Osteoblast (primary cell): ENCODE measurements at regions not wholly inside any gene's neighbourhood (a gene's known extent, or its start where the extent isn't known, plus 50 kb on each side); places are given as distances from the start of the nearest gene placed in this dataset.

Source experiments
- DNase-seq: peaks from one replicate; pipeline ENCODE4 v3.0.0; 2011; ENCODE audit warnings: low spot score, mixed read lengths; ENCODE audit not compliant: insufficient read length; ENCODE audit errors: missing footprints
- H2AFZ ChIP-seq: 2 replicates; pipeline ENCODE4 v1.6.0; 2011; ENCODE audit warnings: mild to moderate bottlenecking, low read length
- H3K27ac ChIP-seq: 2 replicates; pipeline ENCODE4 v1.5.1; 2011; ENCODE audit warnings: mild to moderate bottlenecking, low read depth, low read length, moderate library complexity
- H3K27me3 ChIP-seq: 2 replicates; pipeline ENCODE4 v1.6.0; 2012; ENCODE audit warnings: mild to moderate bottlenecking, control low read depth, inconsistent platforms, low read length, moderate library complexity; ENCODE audit not compliant: insufficient read depth
- H3K36me3 ChIP-seq: 2 replicates; pipeline ENCODE4 v1.5.1; 2011; ENCODE audit warnings: mild to moderate bottlenecking, low read length, control low read depth, moderate library complexity; ENCODE audit not compliant: insufficient read depth
- H3K4me1 ChIP-seq: 2 replicates; pipeline ENCODE4 v1.5.1; 2011; ENCODE audit warnings: mild to moderate bottlenecking, low read length, control low read depth, moderate library complexity; ENCODE audit not compliant: insufficient read depth
- H3K4me2 ChIP-seq: 2 replicates; pipeline ENCODE4 v1.6.0; 2011; ENCODE audit warnings: mild to moderate bottlenecking, low read length; ENCODE audit not compliant: insufficient read depth
- H3K4me3 ChIP-seq: fragments of 200-600 bp; sonication (generic); 3 replicates; pipeline ENCODE4 v1.5.1; 2012; ENCODE audit warnings: mild to moderate bottlenecking, low read length, inconsistent platforms; ENCODE audit not compliant: insufficient read depth
- H3K79me2 ChIP-seq: 2 replicates; pipeline ENCODE4 v1.6.0; 2012; ENCODE audit warnings: mild to moderate bottlenecking, low read length, control low read depth, inconsistent platforms; ENCODE audit not compliant: insufficient read depth
- H3K9me3 ChIP-seq: 2 replicates; pipeline ENCODE4 v1.5.1; 2011; ENCODE audit warnings: low read depth, low read length, control low read depth
- H4K20me1 ChIP-seq: 2 replicates; pipeline ENCODE4 v1.6.0; 2012; ENCODE audit warnings: mild to moderate bottlenecking, low read length, control low read depth; ENCODE audit not compliant: insufficient read depth
- TF ChIP-seq, protein P1 (sequence below): IDR thresholded peaks from 2 replicates; pipeline ENCODE4 v1.5.1; 2011; ENCODE audit warnings: mild to moderate bottlenecking, low read depth, low read length, moderate library complexity; ENCODE audit errors: extremely low read depth

DNA sequence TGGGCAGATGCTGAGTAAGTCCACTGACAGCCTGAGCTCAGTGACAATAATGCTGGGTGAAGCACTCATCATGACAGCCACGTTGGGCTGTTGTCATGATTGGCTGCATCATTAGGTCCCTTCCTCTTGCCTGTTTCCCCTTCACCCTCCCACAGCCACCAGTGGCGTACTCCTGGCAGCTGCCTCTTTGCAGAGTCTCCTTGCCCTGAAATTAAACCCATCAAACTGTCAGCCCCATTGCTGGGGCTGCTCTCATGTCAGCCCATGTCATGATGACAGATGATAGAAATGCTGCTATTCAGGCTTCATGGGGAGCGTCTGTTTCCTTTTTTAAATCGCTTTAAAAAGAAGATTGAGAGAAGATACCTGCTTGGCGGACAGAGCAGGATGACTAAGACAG, 327.4 kb downstream of the AGTPBP1 start:
- no peak overlapping the region for H3K27ac ChIP-seq
- H4K20me1 ChIP-seq = no peaks in the 10 kb centered on the region
- no peaks in the 10 kb centered on the region for H3K79me2 ChIP-seq
- H3K36me3 ChIP-seq = no peaks in the 10 kb centered on the region
- no peak overlapping the region for H2AFZ ChIP-seq
- H3K9me3 ChIP-seq = no peaks in the 10 kb centered on the region
- H3K4me2 ChIP-seq = no peak overlapping the region
- H3K4me1 ChIP-seq = peaks cover 4% of the 10 kb centered on the region
- no peaks in the 10 kb centered on the region for H3K27me3 ChIP-seq
- DNase-seq = no peak
- no peak overlapping the region for H3K4me3 ChIP-seq
- TF ChIP-seq, protein P1, sequence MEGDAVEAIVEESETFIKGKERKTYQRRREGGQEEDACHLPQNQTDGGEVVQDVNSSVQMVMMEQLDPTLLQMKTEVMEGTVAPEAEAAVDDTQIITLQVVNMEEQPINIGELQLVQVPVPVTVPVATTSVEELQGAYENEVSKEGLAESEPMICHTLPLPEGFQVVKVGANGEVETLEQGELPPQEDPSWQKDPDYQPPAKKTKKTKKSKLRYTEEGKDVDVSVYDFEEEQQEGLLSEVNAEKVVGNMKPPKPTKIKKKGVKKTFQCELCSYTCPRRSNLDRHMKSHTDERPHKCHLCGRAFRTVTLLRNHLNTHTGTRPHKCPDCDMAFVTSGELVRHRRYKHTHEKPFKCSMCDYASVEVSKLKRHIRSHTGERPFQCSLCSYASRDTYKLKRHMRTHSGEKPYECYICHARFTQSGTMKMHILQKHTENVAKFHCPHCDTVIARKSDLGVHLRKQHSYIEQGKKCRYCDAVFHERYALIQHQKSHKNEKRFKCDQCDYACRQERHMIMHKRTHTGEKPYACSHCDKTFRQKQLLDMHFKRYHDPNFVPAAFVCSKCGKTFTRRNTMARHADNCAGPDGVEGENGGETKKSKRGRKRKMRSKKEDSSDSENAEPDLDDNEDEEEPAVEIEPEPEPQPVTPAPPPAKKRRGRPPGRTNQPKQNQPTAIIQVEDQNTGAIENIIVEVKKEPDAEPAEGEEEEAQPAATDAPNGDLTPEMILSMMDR = no peak

DNA sequence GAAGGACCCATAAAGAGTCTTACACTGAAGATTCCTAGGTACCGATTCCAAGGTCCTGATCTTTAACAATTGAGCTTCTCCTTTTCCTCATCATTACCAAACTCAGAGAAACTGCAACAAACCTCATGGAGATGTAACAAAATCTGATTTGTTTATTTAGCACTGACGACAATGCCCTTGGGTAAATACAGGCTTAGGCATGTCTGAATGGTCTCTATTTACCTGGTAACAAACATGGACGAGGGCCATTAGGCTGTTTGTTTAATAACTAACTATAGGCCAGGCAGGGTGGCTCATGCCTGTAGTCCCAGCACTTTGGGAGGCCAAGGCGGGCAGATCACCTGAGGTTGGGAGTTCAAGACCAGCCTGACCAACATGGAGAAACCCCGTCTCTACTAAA, 333.3 kb downstream of the AGTPBP1 start:
- Histone ChIP-seq H3K4me1 (no peaks in the 10 kb centered on the region), H3K79me2 (no peaks in the 10 kb centered on the region), H3K27ac (no peak overlapping the region), H3K9me3 (no peaks in the 10 kb centered on the region), H3K27me3 (no peaks in the 10 kb centered on the region), H2AFZ (no peak overlapping the region), H3K4me3 (no peak overlapping the region), H3K36me3 (no peaks in the 10 kb centered on the region), H3K4me2 (no peak overlapping the region), H4K20me1 (no peaks in the 10 kb centered on the region)
- TF ChIP-seq, protein P1 = no peak
- DNase-seq = no peak

DNA sequence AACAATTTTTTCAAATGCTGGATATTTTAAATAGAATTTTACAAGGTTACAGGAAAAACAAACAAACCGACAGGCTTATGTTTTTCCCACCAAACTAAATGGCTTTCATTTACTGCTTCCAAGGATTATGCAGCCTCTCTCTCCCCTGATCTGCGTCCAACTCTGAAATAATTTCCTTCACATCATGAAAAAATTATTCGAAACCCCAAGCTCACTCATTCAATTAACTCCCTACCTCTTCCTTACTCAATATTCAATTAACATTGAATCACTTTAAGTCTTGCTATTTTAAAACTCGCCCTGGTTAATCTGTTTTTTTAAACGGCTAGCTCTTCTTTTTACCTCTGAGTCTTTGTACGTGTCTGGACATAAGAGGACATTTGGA, 336.2 kb downstream of the AGTPBP1 start:
- no peak for DNase-seq
- TF ChIP-seq, protein P1 = no peak
- Histone ChIP-seq H2AFZ (no peak overlapping the region), H3K36me3 (no peaks in the 10 kb centered on the region), H3K27ac (no peak overlapping the region), H3K4me3 (no peak overlapping the region), H3K27me3 (no peaks in the 10 kb centered on the region), H3K79me2 (no peaks in the 10 kb centered on the region), H3K4me2 (no peak overlapping the region), H3K4me1 (no peaks in the 10 kb centered on the region), H4K20me1 (no peaks in the 10 kb centered on the region), H3K9me3 (no peaks in the 10 kb centered on the region)

DNA sequence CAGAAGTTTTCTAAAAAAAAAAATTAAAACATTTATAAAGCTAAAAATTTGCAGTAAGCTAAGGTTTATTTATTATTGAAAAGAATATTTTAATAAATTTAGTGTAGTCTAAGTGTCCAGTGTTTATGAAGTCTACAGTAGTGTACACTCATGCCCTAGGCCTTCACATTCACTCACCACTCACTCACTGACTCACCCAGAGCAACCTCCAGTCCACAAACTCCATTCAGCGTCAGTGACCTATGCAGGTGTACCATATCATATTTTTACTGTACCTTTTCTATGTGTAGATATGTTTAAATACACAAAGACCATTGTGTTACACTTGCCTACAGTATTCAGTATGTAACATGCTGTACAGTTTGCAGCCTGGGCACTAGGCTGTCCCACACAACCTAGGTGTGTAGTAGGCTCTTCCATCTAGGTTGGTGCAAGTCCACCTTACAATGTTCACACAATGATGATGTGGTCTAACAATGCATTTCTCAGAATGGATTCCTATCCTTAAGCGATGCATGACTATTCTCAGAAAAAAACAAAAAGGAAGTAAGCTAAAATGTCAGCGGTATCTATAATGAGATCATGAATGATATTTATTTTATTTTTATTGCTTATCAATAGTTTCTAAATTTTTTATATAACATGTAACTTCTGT, 336.7 kb downstream of the AGTPBP1 start:
- Histone ChIP-seq H3K27ac (no peak overlapping the region), H2AFZ (no peak overlapping the region), H3K36me3 (no peaks in the 10 kb centered on the region), H3K4me2 (no peak overlapping the region), H3K79me2 (no peaks in the 10 kb centered on the region), H4K20me1 (no peaks in the 10 kb centered on the region), H3K4me1 (no peaks in the 10 kb centered on the region), H3K27me3 (no peaks in the 10 kb centered on the region), H3K4me3 (no peak overlapping the region), H3K9me3 (no peaks in the 10 kb centered on the region)
- DNase-seq = no peak
- TF ChIP-seq, protein P1 = no peak
